GM18505 (cell line): ENCODE measurements at regions not wholly inside any gene's neighbourhood (a gene's known extent, or its start where the extent isn't known, plus 50 kb on each side); places are given as distances from the start of the nearest gene placed in this dataset.

ENCODE experiments used
- ATAC-seq: cut with Tn5 transposase; IDR thresholded peaks from one replicate; pipeline ENCODE4 v1.9.1; 2021; ENCODE audit not compliant: unreplicated experiment
- POLR2A ChIP-seq: IDR thresholded peaks from 4 replicates; pipeline ENCODE4 v1.6.1; 2011; ENCODE audit warnings: borderline replicate concordance; ENCODE audit not compliant: insufficient read depth, insufficient read length; ENCODE audit errors: extremely low read depth

GRCh38 chr12:131603106-131603938, 107.6 kb upstream of the SFSWAP start:
- ATAC-seq: no peak
- TF ChIP-seq POLR2A: no peak

GRCh38 chr12:131603939-131604795, 106.7 kb upstream of the SFSWAP start:
- no peak for ATAC-seq
- peak; percentile 19 for TF ChIP-seq POLR2A

GRCh38 chr12:131604859-131605258, 106.0 kb upstream of the SFSWAP start:
- no peak for ATAC-seq
- TF ChIP-seq POLR2A: no peak

GRCh38 chr12:131605304-131605829, 105.5 kb upstream of the SFSWAP start:
- no peak for ATAC-seq
- TF ChIP-seq POLR2A: no peak

GRCh38 chr12:131606218-131606901, 104.5 kb upstream of the SFSWAP start:
- no peak for TF ChIP-seq POLR2A
- no peak for ATAC-seq

- TF ChIP-seq POLR2A: peak; percentile 71
- peak; percentile 79 for ATAC-seq
Observed at GRCh38 chr12:131607658-131608447, 103.0 kb upstream of the SFSWAP start.

GRCh38 chr12:131608740-131609690, 101.9 kb upstream of the SFSWAP start:
- no peak for TF ChIP-seq POLR2A
- ATAC-seq: no peak

GRCh38 chr12:131609762-131610161, 101.1 kb upstream of the SFSWAP start:
- no peak for TF ChIP-seq POLR2A
- ATAC-seq: no peak

- no peak for TF ChIP-seq POLR2A
- ATAC-seq: no peak
Observed at GRCh38 chr12:131610181-131610580, 100.7 kb upstream of the SFSWAP start.

- no peak for ATAC-seq
- TF ChIP-seq POLR2A: no peak
Observed at GRCh38 chr12:131610891-131611290, 100.0 kb upstream of the SFSWAP start.

- TF ChIP-seq POLR2A: no peak
- ATAC-seq: no peak
Observed at GRCh38 chr12:131611416-131612091, 99.3 kb upstream of the SFSWAP start.
